ENCODE measurements at regions not wholly inside any gene's neighbourhood (a gene's known extent, or its start where the extent isn't known, plus 50 kb on each side); places are given as distances from the start of the nearest gene placed in this dataset.

- Histone ChIP-seq H3K27me3 (ENCODE audit: insufficient read depth, low read length) (no peaks in the 10 kb centered on the region), H4K20me1 (ENCODE audit: insufficient read depth) (no peaks in the 10 kb centered on the region), H3K79me2 (ENCODE audit: insufficient read depth, low read length) (no peaks in the 10 kb centered on the region), H3K36me3 (ENCODE audit: control insufficient read depth in 1 of 2, insufficient read depth in 2 of 2, low read length in 2 of 2) (no peaks in the 10 kb centered on the region), H2AFZ (ENCODE audit: low read depth, low read length, poor library complexity, severe bottlenecking) (no peak overlapping the region), H3K9ac (ENCODE audit: low read length) (no peak overlapping the region), H3K4me1 (ENCODE audit: control insufficient read depth in 1 of 2, insufficient read depth in 2 of 2, low read length in 2 of 2) (no peaks in the 10 kb centered on the region), H3K4me2 (ENCODE audit: low read length) (no peak overlapping the region), H3K9me3 (ENCODE audit: control insufficient read depth in 1 of 2, insufficient read depth in 1 of 2, low read depth in 1 of 2, low read length in 2 of 2) (no peaks in the 10 kb centered on the region), H3K4me3 (replicated peaks in 1 of 2; ENCODE audit: low read depth in 1 of 2, low read length in 2 of 2) (no peak overlapping the region), H3K9me2 (ENCODE audit: insufficient read depth) (no peaks in the 10 kb centered on the region), H3K27ac (ENCODE audit: low read depth, low read length) (no peak overlapping the region)
- intact Hi-C loops (cut with micrococcal nuclease): no loop called here
- ChIA-PET RAD21 (ENCODE audit: low non-redundant PET in 1 of 2, low total read pairs in 2 of 2, uncharacterized antibody in 2 of 2, unreplicated experiment in 2 of 2) (no interaction called here), POLR2A (no interaction called here), CTCF (no interaction called here)
- no peak for DNase-seq (ENCODE audit: low read depth, low spot score)
- BruUV-seq (replicated peaks): no TSS peak
- TF ChIP-seq POLR2AphosphoS5 (IDR thresholded peaks at IDR 0.05; ENCODE audit: low read depth, low read length) (no peak), SP1 (IDR thresholded peaks at IDR 0.05; ENCODE audit: low read depth) (no peak), EZH2phosphoT487 (IDR thresholded peaks at IDR 0.05; ENCODE audit: borderline replicate concordance) (no peak), POLR2A (IDR thresholded peaks at IDR 0.05; ENCODE audit: borderline replicate concordance, extremely low read depth, insufficient read depth, insufficient read length) (no peak), SIN3A (IDR thresholded peaks at IDR 0.05; ENCODE audit: low read depth) (no peak), EGR1 (IDR thresholded peaks at IDR 0.05; ENCODE audit: low read depth) (no peak), MAX (IDR thresholded peaks at IDR 0.05) (no peak), SRF (IDR thresholded peaks at IDR 0.05; ENCODE audit: low read depth) (no peak), CTCF (IDR thresholded peaks at IDR 0.05 in 2 of 3, conservative IDR thresholded peaks at IDR 0.05 in 1 of 3; ENCODE audit: borderline replicate concordance in 1 of 3, insufficient read depth in 1 of 3, low read depth in 2 of 3, low read length in 2 of 3) (no peak), FOSL1 (IDR thresholded peaks at IDR 0.05; ENCODE audit: low read depth) (no peak), ZNF274 (IDR thresholded peaks at IDR 0.05; ENCODE audit: low read depth, low read length) (no peak), JUND (IDR thresholded peaks at IDR 0.05) (no peak), RAD21 (IDR thresholded peaks at IDR 0.05; ENCODE audit: low read depth) (no peak), YY1 (IDR thresholded peaks at IDR 0.05; ENCODE audit: extremely low read depth, insufficient replicate concordance, low read depth, low read length) (no peak), ELF1 (IDR thresholded peaks at IDR 0.05; ENCODE audit: borderline replicate concordance, low read depth) (no peak)
- no peak for ATAC-seq
Measured at GRCh38 chr16:73253922-73254480, 206.1 kb upstream of the ZFHX3 start.
